Dedifferentiated amniotic fluid mesenchymal stem cell (primary cell): ENCODE measurements at regions not wholly inside any gene's neighbourhood (a gene's known extent, or its start where the extent isn't known, plus 50 kb on each side); places are given as distances from the start of the nearest gene placed in this dataset.
"Not testable (repeated sequence)": the region's sequence is repeated elsewhere in the genome, so short reads cannot be mapped to it uniquely, and the experiment has no call there.

Experiments used
- DNase-seq: peaks from one replicate; pipeline ENCODE4 v3.0.0-alpha.2; 2016; ENCODE audit errors: extremely low spot score

DNA sequence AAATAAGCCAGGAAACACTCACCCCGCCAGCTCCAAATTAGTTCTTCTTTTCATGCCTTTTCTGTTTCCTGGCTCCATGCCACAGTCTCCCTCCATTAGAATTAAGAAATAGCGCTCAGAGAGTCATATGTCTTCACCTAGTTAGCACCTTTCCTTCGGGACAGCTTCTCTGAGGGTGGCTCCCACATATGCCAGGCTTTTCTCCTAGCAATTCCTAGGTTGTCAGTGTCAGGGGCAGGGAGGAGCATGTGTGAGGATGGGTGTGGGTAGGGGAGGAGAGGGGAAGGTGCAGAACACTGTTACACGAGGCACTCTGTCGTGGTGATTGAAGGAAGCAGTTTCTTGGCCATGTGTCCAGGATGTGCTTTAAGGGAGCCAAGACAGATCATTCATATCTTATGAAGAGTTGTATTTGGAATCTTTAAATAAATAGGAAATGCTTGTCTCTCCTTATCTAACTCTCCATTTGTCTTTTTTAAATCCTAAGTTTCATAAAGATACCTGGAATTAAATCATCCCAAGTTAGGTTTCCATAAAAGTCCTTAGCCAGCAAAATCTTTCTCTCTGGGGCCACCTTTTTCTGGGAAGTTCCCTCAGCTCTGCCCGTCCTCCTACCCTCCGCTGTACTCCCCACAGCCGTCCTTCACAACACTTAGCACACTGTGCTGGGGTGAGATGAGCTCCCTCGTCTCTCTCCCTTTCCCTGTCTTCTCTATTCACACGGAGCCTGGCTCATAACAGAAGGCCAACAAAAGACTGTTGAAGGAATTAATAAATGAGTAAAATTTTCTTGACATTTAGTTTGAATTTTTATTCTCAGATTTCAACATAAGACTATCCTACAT is 361.0 kb downstream of the CD83 start:
- DNase-seq = no peak

DNA sequence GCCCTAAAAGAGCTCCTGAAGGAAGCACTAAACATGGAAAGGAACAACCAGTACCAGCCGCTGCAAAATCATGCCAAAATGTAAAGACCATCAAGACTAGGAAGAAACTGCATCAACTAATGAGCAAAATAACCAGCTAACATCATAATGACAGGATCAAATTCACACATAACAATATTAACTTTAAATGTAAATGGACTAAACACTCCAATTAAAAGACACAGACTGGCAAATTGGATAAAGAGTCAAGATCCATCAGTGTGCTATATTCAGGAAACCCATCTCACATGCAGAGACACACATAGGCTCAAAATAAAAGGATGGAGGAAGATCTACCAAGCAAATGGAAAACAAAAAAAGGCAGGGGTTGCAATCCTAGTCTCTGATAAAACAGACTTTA is 364.4 kb downstream of the CD83 start:
- not testable (repeated sequence) for DNase-seq

DNA sequence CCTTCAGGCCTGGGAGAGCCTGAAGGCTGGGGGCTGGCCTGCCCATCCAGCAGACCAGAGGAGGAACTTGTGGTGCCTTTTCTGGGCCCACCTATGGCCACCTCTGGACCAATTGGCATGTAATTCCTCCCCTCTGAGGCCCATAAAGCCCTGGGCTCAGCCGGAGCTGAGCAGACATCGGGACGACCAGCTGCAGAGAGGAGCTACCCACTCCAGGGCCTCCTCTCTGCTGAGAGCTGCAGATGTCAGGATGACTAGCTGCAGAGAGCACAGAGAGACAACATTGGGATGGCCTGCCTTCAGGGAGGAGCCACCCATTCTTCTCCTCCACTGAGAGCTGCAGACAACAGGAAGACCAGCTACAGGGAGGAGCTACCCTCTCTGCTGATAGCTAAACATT is 370.1 kb downstream of the CD83 start:
- DNase-seq = no peak

DNA sequence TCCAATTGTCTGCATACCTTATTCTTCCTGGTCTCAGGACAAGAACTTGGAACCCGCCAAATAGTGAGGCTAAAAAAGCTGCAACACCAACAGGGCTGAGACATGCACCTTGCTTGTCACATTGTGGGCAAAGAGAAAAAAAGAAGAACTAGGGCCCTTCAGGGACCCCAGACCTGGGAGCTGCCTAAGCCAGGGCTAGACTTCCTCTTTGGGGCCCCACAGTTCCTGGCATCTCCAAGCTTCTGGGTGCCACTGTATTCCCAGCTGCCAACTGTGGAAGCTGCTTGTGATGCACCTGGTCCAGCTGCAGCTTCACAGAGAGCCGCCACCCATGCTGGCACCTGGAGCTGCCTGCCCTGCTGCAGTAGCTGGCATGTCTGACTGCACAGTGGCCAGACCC is 370.6 kb downstream of the CD83 start:
- no peak for DNase-seq

GRCh38 chr6:14489445-14489844 is 371.9 kb downstream of the CD83 start:
- DNase-seq = no peak

- DNase-seq = no peak
These were observed 381.2 kb downstream of the CD83 start for GRCh38 chr6:14498748-14499147.

- no peak for DNase-seq
These were observed 381.7 kb downstream of the CD83 start for GRCh38 chr6:14499309-14499708.

DNA sequence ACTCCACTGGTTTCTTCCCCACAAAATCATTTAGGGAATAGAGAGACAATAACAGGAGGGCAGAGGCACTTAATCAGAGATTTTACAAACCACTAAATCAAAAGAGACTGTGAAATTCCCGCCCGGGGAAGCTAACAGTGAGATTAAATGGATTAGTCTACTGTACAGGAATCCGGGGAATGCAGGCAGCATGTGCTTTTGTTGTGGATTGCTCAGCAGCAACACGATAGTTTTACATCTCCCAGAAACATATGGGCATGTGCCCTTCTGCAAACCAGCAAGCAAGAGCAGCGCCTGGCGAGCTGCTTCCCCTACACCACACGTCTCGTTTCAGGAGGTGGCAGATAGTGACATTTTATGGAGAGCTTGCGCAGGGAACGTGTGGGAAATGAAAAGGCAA is 382.3 kb downstream of the CD83 start:
- peak; percentile 86 for DNase-seq

DNA sequence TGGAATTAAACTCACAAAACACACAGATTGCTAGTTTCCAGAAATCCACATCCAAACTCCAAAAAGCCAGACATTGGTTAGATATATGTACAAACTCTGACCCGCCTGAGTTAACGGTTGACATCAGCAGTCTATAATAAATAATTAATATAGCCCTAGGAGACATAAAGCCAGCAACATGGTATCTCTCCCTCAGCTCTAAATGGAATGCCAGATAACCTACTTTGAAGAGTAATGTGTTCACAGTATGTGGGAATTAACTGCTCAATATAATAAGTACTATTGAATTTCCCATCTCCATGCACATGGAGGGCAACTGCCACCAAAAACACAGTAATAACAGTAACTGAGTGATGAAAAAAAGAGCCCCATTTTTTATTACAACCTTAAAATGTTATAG is 383.2 kb downstream of the CD83 start:
- DNase-seq = no peak

DNA sequence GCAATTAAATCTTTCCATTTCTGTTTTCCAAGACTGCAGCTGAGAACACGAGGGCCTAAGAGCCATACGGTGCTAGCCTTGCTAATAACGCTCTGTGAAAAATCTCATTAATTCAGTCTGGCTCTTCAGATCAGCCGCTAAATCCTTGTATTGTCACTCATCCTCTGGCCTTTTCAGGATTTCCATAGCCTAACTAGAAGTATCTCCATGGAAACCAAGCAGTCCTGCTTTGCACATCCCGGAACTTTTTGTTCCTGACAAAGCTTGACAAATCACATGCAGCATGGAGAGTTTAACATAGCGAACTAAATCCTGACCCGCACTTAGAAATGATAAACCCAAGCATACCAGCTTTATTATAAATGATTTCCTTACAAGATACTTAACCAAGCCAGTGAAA is 383.7 kb downstream of the CD83 start:
- no peak for DNase-seq

DNA sequence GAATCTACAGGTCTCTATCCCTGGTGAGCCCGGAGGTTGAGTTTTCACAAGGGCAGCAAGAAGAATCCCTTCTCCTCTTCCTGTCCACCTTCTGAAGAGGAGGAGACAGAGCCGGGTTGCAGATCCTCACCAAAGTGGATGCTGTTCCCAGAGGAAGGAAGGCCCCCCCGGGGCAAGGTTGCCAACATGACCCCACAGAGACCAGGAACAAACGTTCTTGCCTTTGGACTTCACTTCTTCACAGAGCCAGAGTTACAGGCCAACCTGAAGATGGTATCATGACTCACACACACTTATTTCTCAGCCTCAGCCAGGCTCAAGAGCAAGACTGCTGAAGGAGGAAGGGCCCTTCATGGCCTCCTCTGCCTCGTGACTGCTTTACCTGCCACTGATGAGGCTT is 384.3 kb downstream of the CD83 start:
- DNase-seq = no peak

DNA sequence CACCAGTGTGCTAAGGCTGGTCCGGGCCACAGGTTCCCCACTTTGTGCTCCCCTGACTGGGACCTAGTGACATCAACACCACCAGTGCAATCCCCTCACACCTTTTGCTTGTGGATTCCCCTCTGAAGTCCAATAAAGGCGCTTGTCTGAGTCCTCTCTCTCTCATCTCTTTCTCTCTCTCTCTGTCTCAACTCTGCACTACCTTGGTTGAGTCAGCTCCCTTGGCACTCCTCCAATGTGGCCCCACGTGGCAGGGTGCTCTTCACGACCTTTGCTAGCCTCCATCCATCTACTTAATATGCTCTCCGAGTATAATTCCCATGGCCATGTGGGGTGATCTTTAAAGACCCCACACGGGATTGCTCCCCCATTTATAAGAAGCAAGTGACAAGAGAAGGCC is 385.0 kb downstream of the CD83 start:
- DNase-seq = no peak

- DNase-seq = no peak
These were observed 387.8 kb downstream of the CD83 start for GRCh38 chr6:14505401-14505800.

- no peak for DNase-seq
These were observed 389.2 kb downstream of the CD83 start for GRCh38 chr6:14506656-14507246.

- no peak for DNase-seq
These were observed 391.5 kb downstream of the CD83 start for GRCh38 chr6:14509120-14509519.

DNA sequence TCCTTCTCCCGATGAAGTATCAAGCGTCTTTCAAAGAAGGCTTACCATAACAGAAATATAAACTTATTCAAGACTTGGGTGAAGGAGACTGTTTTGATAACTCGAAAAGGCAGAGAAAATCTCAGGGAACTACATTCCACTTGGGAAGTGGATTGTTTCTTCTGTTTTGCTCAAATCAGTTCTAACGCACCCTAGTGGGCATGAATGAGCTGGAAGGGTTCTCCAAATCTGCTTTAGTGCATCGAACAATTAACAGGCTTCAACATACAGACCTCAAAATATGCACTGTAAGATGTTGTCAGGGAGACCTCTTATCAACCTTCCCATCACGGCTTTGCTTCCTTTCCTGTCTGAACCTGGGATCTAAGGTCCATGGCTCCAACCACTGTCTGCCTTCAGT is 392.5 kb downstream of the CD83 start:
- no peak for DNase-seq

DNA sequence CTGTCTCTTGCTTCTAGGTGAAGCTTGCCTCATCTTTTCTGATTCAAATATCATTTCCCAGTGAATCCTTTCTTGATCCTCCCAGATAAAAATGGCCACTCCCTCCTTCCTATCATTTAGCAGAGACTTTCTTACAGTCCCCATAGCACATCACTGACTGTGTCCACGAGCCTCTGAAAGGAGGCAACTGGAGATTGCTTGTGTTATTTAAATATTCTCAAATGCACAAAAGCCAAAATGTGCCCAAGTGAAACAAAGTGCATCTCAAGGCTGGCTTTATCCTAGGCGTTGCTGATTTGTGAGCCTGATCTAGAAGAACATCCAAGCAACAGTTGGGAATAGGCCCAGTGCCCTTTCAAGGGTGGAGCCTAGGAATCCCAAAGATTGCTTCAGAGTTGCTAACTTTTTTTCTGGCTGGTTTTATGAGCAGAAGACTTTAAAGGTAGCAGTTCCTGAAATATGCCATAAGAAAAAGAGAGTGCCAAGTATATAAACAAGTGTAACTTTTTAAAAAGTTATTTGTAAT is 393.6 kb downstream of the CD83 start:
- no peak for DNase-seq

- no peak for DNase-seq
These were observed 394.7 kb downstream of the CD83 start for GRCh38 chr6:14512246-14512645.

GRCh38 chr6:14513496-14514393 is 396.2 kb downstream of the CD83 start:
- DNase-seq = no peak

DNA sequence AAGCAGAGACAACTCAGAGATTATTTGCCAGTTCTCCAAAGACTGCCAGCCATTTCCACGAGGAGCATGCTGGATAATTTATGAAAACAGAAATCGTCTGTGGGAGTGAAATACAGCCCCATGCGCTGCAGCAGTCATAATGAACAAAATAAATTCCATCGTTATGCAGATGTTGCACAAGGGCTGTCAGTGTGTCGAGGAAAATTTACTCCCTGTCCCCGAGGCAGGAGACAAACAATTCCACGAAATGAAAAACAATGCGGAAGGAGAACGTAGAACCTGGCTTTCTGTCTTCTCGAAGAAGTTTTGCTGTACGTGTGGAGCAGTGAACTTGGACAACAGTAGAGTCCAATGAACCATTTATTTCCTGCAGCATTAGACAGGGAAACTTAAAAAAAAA is 399.4 kb downstream of the CD83 start:
- DNase-seq = no peak

DNA sequence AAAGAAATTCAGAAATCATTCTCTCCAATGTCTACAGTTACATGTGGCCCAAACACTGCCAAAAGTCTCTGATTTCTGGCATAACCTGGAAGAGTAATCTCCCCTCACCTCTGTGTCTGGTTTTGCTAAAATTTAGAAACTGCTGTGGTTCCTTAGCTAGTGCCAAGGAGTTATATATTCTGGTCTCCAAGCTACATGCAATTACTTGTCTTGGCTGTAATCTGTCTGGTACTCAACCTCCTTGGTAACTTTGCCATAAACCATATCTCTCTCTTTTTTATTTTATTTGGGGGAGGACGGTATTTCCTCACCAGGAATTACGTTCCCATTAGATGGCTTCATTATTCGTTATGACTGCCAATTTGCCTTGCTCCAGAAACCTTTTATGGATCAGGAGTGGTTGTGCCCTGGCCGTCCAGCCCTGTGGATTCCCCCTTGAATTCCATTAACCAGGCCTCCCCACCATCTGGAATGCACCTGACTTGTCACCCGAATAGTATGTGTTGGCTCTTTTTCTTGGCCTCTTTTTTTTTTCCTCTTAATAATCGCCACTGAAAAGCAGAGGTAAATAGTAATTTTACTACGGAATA is 400.0 kb downstream of the CD83 start:
- DNase-seq = no peak
